ENCODE measurements at regions not wholly inside any gene's neighbourhood (a gene's known extent, or its start where the extent isn't known, plus 50 kb on each side); places are given as distances from the start of the nearest gene placed in this dataset.

DNA sequence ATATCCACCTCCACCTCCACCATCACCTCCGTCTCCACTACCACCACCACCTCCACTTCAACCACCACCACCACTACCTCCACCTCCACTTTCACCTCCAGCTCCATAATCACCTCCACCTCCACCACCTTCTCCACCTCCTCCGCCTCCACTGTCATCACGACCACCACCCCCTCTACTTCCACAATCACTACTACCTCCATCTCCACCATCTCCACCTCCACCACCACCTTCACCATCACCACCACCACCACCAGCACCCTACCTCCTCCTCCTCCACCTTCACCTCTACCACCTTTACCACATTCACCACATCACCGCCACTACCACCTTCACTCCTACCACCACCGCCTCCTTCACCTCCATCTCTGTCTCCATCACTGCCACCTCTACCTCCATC lies 435.7 kb downstream of the MCTP2 start:
- no peak for FAIRE-seq
- TF ChIP-seq POLR2AphosphoS5 (IDR thresholded peaks at IDR 0.05; ENCODE audit: low read depth, low read length) (no peak), SPI1 (IDR thresholded peaks at IDR 0.05; ENCODE audit: low read depth, low read length) (no peak), POU2F2 (IDR thresholded peaks at IDR 0.05; ENCODE audit: low read depth, low read length) (no peak), PAX5 (IDR thresholded peaks at IDR 0.05; ENCODE audit: insufficient read depth, low read length, severe bottlenecking) (no peak), TAF1 (IDR thresholded peaks at IDR 0.05; ENCODE audit: low read depth, low read length) (no peak), POLR2A (IDR thresholded peaks at IDR 0.05; ENCODE audit: low read depth, low read length) (no peak)
- no peak for DNase-seq (ENCODE audit: insufficient read length, low spot score)

DNA sequence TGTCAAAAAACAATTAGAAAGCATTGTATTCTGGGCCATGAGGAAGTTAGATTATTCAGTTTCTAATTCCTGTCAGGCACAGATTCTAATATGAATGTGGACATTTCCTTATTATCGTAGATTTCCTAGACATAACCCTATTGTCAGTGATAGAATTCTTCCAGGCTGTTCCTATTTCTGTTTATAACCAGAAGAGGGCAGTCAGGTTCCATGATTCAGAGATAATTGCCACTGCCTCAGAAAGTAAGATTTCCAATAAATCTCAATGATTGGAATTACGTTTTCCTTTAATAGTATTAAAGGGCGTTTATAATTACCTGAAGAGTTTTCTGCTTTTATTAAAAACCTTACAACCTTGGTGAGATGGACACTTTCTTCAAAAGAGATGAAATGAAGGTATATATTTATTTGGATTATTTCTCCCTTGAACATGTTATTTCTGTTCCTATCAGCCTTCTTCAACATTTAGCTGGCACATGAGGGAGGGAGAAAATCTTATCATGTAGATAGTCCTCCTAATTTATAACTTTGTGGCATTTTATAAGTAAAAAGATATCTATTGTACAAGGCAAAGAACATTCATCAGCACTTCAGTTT lies 439.2 kb downstream of the MCTP2 start:
- DNase-seq (ENCODE audit: insufficient read length, low spot score): peak; percentile 25
- TF ChIP-seq TAF1 (IDR thresholded peaks at IDR 0.05; ENCODE audit: low read depth, low read length) (no peak), POLR2A (IDR thresholded peaks at IDR 0.05; ENCODE audit: low read depth, low read length) (no peak), PAX5 (IDR thresholded peaks at IDR 0.05; ENCODE audit: insufficient read depth, low read length, severe bottlenecking) (no peak), POU2F2 (IDR thresholded peaks at IDR 0.05; ENCODE audit: low read depth, low read length) (no peak)
- FAIRE-seq: no peak

DNA sequence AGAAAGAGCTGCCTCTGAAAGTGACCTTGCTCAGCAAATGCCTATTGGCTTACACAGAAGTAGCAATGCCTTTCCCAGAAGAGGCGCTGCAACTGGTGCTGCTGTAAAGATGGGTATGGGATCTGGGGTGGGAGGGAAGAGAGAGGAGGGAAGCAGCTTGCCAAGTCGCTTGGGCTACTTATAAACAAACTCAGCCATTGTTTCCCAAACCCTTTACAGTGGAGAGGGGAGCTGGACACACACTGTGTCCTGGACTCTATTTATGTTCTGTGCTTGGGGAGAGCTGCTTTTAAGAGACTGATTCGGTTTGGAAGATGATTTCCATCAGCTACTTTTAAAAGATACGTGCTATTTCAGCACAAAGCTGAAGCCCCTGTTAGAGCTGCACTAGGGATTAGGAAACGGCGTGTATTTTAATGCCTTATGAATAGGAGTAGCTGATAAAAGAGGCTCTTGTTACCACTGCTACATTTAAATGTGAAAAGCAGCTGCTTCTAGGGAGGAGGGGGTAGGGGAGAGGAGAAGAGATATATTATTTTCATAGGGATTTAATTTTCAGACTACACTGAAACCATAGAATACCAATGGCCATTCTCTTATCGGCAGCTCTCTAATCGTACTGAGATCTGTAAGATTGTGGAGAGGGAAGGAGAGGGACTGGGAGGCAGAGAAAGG lies 440.6 kb downstream of the MCTP2 start:
- DNase-seq (ENCODE audit: insufficient read length, low spot score) (no peak), FAIRE-seq (no peak)
- TF ChIP-seq POLR2AphosphoS5 (IDR thresholded peaks at IDR 0.05; ENCODE audit: low read depth, low read length): no peak
- no peak for TF ChIP-seq POLR2A (IDR thresholded peaks at IDR 0.05; ENCODE audit: low read depth, low read length)
- TF ChIP-seq PAX5 (IDR thresholded peaks at IDR 0.05; ENCODE audit: insufficient read depth, low read length, severe bottlenecking): no peak
- TF ChIP-seq SPI1 (IDR thresholded peaks at IDR 0.05; ENCODE audit: low read depth, low read length): no peak
- TF ChIP-seq TAF1 (IDR thresholded peaks at IDR 0.05; ENCODE audit: low read depth, low read length): no peak
- no peak for TF ChIP-seq POU2F2 (IDR thresholded peaks at IDR 0.05; ENCODE audit: low read depth, low read length)

DNA sequence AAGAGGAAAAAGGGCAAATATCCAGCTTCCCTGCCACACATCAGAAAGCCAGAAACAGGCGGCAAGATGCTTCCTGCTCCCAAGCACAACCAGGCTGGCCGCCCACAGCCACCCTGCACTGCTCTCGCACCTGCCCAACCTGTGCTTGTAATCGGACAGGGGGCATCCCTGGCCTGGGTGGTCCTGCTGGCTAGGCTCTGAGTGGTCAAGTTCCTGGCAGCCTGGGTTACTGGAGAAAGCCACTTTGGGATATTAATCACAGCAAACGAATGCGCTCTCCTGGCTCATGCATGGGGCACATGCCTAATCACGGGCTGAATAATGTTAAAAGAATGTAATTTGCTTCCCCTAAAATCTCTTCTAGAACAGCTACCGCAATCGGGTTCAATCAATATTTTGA lies 442.4 kb downstream of the MCTP2 start:
- TF ChIP-seq SPI1 (IDR thresholded peaks at IDR 0.05; ENCODE audit: low read depth, low read length): no peak
- no peak for TF ChIP-seq POLR2AphosphoS5 (IDR thresholded peaks at IDR 0.05; ENCODE audit: low read depth, low read length)
- TF ChIP-seq PAX5 (IDR thresholded peaks at IDR 0.05; ENCODE audit: insufficient read depth, low read length, severe bottlenecking): no peak
- no peak for TF ChIP-seq TAF1 (IDR thresholded peaks at IDR 0.05; ENCODE audit: low read depth, low read length)
- TF ChIP-seq POLR2A (IDR thresholded peaks at IDR 0.05; ENCODE audit: low read depth, low read length): no peak
- TF ChIP-seq POU2F2 (IDR thresholded peaks at IDR 0.05; ENCODE audit: low read depth, low read length): no peak

DNA sequence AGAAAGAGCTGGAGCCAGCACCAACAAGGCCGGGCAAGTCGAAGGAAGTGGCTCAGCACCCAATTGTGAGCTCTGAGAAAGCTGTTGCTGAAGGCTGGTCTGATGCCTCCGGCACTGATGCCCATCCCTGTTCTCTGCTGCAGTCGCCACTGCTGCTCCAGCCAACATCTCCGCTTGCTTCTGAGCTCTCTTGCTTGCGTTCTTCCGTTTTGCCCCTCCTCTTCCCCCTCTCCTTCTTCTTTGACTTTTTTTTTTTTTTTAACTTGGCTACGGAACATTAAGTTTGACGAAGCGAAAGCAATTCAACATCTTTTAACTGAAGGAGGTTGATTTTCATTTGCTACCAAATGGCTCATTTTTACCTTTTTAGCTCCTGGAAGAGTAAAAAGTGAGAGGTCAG lies 442.9 kb downstream of the MCTP2 start:
- no peak for TF ChIP-seq POLR2A (IDR thresholded peaks at IDR 0.05; ENCODE audit: low read depth, low read length)
- no peak for TF ChIP-seq POLR2AphosphoS5 (IDR thresholded peaks at IDR 0.05; ENCODE audit: low read depth, low read length)
- no peak for TF ChIP-seq POU2F2 (IDR thresholded peaks at IDR 0.05; ENCODE audit: low read depth, low read length)
- TF ChIP-seq SPI1 (IDR thresholded peaks at IDR 0.05; ENCODE audit: low read depth, low read length): no peak
- TF ChIP-seq PAX5 (IDR thresholded peaks at IDR 0.05; ENCODE audit: insufficient read depth, low read length, severe bottlenecking): no peak
- no peak for TF ChIP-seq TAF1 (IDR thresholded peaks at IDR 0.05; ENCODE audit: low read depth, low read length)
- FAIRE-seq (no peak), DNase-seq (ENCODE audit: insufficient read length, low spot score) (no peak)

More for the DNA sequence above, 442.4 kb downstream of the MCTP2 start:
- DNase-seq (ENCODE audit: insufficient read length, low spot score): no peak
- no peak for FAIRE-seq

DNA sequence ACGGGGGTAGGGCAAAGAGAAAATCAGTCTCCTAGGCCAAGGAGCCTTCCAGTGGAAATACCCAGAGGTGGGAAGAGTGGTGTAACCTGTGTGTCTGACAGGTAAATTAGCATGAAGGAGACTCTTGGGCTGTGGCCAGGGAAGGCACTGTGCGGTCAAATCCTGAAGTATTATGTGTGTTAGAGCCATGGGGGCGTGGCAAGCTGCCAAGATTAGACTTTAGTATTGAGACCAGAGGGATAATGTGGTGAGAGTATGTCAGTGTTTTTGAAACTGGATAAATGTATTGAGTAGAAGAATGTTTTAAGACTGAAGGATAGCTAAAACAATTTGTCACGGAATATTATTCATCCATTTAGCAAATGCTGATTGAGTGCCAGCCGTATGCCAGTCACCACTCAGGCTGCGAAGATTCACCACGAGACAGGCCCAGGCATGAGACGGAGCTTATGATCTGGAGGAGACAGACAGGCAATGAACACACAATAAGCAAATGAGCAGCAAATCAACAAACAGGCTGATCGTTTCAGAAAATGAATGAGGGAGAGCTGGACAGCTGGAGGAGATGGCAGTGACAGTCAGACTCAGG lies 445.9 kb downstream of the MCTP2 start:
- DNase-seq (ENCODE audit: insufficient read length, low spot score) (no peak), FAIRE-seq (no peak)
- TF ChIP-seq POLR2AphosphoS5 (IDR thresholded peaks at IDR 0.05; ENCODE audit: low read depth, low read length) (no peak), POLR2A (IDR thresholded peaks at IDR 0.05; ENCODE audit: low read depth, low read length) (no peak), TAF1 (IDR thresholded peaks at IDR 0.05; ENCODE audit: low read depth, low read length) (no peak), SPI1 (IDR thresholded peaks at IDR 0.05; ENCODE audit: low read depth, low read length) (no peak), PAX5 (IDR thresholded peaks at IDR 0.05; ENCODE audit: insufficient read depth, low read length, severe bottlenecking) (no peak), POU2F2 (IDR thresholded peaks at IDR 0.05; ENCODE audit: low read depth, low read length) (no peak)

DNA sequence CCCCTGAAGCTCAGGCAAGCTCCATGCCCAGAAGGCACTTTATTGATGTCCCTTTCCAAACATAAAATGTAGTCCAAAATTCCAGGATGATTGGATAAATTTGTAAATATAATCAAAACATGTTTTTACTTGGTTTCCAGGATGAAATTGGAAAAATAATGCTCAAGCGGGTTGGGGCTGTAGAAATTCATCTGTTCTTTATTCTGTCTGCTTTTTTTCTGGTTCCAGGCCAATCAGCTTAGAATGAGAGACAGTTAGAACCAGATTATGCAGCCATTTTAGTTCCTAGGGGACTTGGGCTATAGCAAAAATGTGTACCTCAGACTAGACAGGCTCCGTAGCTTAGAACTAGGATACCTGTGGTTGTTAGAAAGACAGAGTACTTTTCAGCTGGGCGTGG lies 450.8 kb downstream of the MCTP2 start:
- no peak for DNase-seq (ENCODE audit: insufficient read length, low spot score)
- FAIRE-seq: no peak
- TF ChIP-seq PAX5 (IDR thresholded peaks at IDR 0.05; ENCODE audit: insufficient read depth, low read length, severe bottlenecking) (no peak), SPI1 (IDR thresholded peaks at IDR 0.05; ENCODE audit: low read depth, low read length) (no peak), POLR2AphosphoS5 (IDR thresholded peaks at IDR 0.05; ENCODE audit: low read depth, low read length) (no peak), POLR2A (IDR thresholded peaks at IDR 0.05; ENCODE audit: low read depth, low read length) (no peak), POU2F2 (IDR thresholded peaks at IDR 0.05; ENCODE audit: low read depth, low read length) (no peak), TAF1 (IDR thresholded peaks at IDR 0.05; ENCODE audit: low read depth, low read length) (no peak)

DNA sequence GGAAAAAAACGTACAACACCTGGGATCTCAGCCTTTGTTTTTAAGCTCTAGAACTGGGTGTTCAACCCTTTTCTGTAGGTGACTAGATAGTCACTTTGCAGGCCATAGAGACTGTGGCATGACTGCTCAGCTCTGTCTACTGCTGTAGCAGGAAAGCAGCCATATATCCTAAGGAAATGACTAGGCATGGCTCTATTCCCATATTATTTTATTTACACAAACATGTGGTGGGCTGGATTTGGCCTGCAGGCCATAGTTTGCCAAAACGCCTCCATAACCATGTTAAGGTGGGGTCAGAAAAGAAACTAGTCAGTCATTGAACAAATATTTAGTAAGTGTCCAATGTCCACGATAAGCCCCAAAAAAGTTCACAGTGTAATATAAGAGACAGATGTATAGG lies 452.5 kb downstream of the MCTP2 start:
- DNase-seq (ENCODE audit: insufficient read length, low spot score) (no peak), FAIRE-seq (no peak)
- TF ChIP-seq TAF1 (IDR thresholded peaks at IDR 0.05; ENCODE audit: low read depth, low read length): no peak
- no peak for TF ChIP-seq POLR2A (IDR thresholded peaks at IDR 0.05; ENCODE audit: low read depth, low read length)
- no peak for TF ChIP-seq POLR2AphosphoS5 (IDR thresholded peaks at IDR 0.05; ENCODE audit: low read depth, low read length)
- TF ChIP-seq POU2F2 (IDR thresholded peaks at IDR 0.05; ENCODE audit: low read depth, low read length): no peak
- no peak for TF ChIP-seq PAX5 (IDR thresholded peaks at IDR 0.05; ENCODE audit: insufficient read depth, low read length, severe bottlenecking)
- TF ChIP-seq SPI1 (IDR thresholded peaks at IDR 0.05; ENCODE audit: low read depth, low read length): no peak

DNA sequence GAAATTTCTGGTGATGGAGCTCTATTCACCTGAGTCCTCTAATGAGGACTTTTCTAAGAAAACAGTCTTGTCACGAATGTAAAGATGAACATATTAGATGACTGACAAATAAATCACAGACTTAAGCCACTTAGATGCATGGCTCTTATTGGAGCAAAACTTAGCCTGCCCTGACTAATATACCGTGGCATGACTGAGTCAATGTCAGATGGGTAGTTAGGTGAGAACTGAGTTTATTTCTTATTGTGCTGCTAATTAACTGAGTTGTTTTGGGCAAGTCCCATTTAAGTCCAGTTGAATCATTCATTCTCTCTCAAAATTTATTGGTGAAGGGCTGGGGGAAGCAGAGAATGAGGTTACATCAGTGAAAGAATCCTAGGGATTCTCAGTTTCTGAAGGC lies 459.8 kb downstream of the MCTP2 start:
- DNase-seq (ENCODE audit: insufficient read length, low spot score) (no peak), FAIRE-seq (no peak)
- no peak for TF ChIP-seq POU2F2 (IDR thresholded peaks at IDR 0.05; ENCODE audit: low read depth, low read length)
- no peak for TF ChIP-seq POLR2A (IDR thresholded peaks at IDR 0.05; ENCODE audit: low read depth, low read length)
- no peak for TF ChIP-seq SPI1 (IDR thresholded peaks at IDR 0.05; ENCODE audit: low read depth, low read length)
- TF ChIP-seq PAX5 (IDR thresholded peaks at IDR 0.05; ENCODE audit: insufficient read depth, low read length, severe bottlenecking): no peak
- TF ChIP-seq POLR2AphosphoS5 (IDR thresholded peaks at IDR 0.05; ENCODE audit: low read depth, low read length): no peak
- no peak for TF ChIP-seq TAF1 (IDR thresholded peaks at IDR 0.05; ENCODE audit: low read depth, low read length)

Data from GM12891 (cell line).